Gastroesophageal sphincter (tissue), 4 donors: ENCODE measurements at regions not wholly inside any gene's neighbourhood (a gene's known extent, or its start where the extent isn't known, plus 50 kb on each side); places are given as distances from the start of the nearest gene placed in this dataset.

Experiments
- ATAC-seq: fragments of 150-250 bp; one replicate; pipeline ENCODE4 v1.9.1; 2016; ENCODE audit warnings: mild to moderate bottlenecking, moderate library complexity
- H3K27ac ChIP-seq, 4 donors: fragments of 200-600 bp; sonication (generic) in 3 of 4; 1 replicate in 3 of 4; 2 replicates in 1 of 4; pipeline ENCODE4 v1.5.1; 2016 to 2019
- H3K27me3 ChIP-seq: fragments of 200-600 bp; sonication (generic); one replicate; pipeline ENCODE4 v1.5.1; 2019
- H3K36me3 ChIP-seq, 2 donors: fragments of 200-600 bp; sonication (generic); one replicate each; pipeline ENCODE4 v1.5.1; 2019; ENCODE audit warnings: control low read depth in 1 of 2
- H3K4me1 ChIP-seq, 3 donors: fragments of 200-600 bp; sonication (generic); 1 replicate in 2 of 3; 2 replicates in 1 of 3; pipeline ENCODE4 v1.5.1; 2016 to 2019; ENCODE audit warnings: control low read depth in 2 of 3
- H3K4me3 ChIP-seq, 2 donors: fragments of 200-600 bp; sonication (generic); one replicate each; pipeline ENCODE4 v1.5.1; 2019; ENCODE audit warnings: mild to moderate bottlenecking in 1 of 2, moderate library complexity in 1 of 2
- H3K9me3 ChIP-seq, 3 donors: fragments of 200-600 bp; sonication (generic); one replicate each; pipeline ENCODE4 v1.5.1; 2017 to 2019; ENCODE audit warnings: control low read depth in 2 of 3
- EP300 ChIP-seq: sonication (generic); formaldehyde crosslinking; IDR thresholded peaks from one replicate; pipeline ENCODE4 v1.6.1; 2017; ENCODE audit warnings: antibody characterized with exemption, mild to moderate bottlenecking
- POLR2A ChIP-seq, 2 donors: fragments of 450-650 bp; IDR thresholded peaks; one replicate each; pipeline ENCODE4 v1.6.1; 2017; ENCODE audit warnings: antibody characterized with exemption in 2 of 2, mild to moderate bottlenecking in 2 of 2, moderate library complexity in 1 of 2
- POLR2AphosphoS5 ChIP-seq: sonication (generic); formaldehyde crosslinking; IDR thresholded peaks from one replicate; pipeline ENCODE4 v1.6.1; 2017; ENCODE audit warnings: antibody characterized with exemption
- WGBS, 2 donors: methylation state at CpG; one replicate each; pipeline ENCODE4 v1.1.5; 2018; ENCODE audit warnings: low coverage in 1 of 2; 5-methylcytosine and 5-hydroxymethylcytosine counted together
- TF ChIP-seq, protein P1 (sequence below), 4 experiments: fragments of 200-600 bp in 2 of 4; fragments of 450-650 bp in 2 of 4; sonication (generic) in 1 of 4; IDR thresholded peaks; one replicate each; pipeline ENCODE4 v1.5.1; 2017 to 2019; ENCODE audit warnings: antibody characterized with exemption in 4 of 4, mild to moderate bottlenecking in 2 of 4, moderate library complexity in 2 of 4

DNA sequence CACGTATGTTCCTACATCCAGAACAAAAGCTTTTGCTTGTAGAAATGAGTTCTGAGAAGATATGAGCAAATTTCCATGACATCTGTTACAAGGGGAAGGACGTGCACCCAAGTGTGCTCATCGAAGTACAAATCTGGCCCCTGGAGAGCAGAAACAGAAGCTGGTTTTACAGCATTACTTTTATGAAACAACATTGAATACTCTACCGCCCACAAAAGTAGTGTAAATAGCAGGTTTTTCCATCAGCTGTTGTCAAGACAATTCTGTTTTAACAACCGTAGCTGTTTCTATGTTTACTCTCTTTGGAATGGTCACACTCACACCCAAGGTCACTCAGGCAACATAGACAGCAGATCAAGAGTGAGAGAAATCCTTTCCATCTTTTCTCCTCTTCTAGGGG lies 114.2 kb upstream of the SSTR4 start:
- Histone ChIP-seq H3K9me3 (no peaks in the 10 kb centered on the region), H3K4me1 (no peaks in the 10 kb centered on the region), H3K27ac (no peak overlapping the region), H3K36me3 (no peaks in the 10 kb centered on the region), H3K4me3 (no peak overlapping the region), H3K27me3 (no peaks in the 10 kb centered on the region)
- ATAC-seq: no peak
- 65 to 81% methylated on average over 5 of the region's 5 CpGs for WGBS, 2 donors
- no peak for TF ChIP-seq POLR2AphosphoS5
- TF ChIP-seq POLR2A (IDR thresholded peaks at IDR 0.05): no peak
- TF ChIP-seq, protein P1, sequence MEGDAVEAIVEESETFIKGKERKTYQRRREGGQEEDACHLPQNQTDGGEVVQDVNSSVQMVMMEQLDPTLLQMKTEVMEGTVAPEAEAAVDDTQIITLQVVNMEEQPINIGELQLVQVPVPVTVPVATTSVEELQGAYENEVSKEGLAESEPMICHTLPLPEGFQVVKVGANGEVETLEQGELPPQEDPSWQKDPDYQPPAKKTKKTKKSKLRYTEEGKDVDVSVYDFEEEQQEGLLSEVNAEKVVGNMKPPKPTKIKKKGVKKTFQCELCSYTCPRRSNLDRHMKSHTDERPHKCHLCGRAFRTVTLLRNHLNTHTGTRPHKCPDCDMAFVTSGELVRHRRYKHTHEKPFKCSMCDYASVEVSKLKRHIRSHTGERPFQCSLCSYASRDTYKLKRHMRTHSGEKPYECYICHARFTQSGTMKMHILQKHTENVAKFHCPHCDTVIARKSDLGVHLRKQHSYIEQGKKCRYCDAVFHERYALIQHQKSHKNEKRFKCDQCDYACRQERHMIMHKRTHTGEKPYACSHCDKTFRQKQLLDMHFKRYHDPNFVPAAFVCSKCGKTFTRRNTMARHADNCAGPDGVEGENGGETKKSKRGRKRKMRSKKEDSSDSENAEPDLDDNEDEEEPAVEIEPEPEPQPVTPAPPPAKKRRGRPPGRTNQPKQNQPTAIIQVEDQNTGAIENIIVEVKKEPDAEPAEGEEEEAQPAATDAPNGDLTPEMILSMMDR (IDR thresholded peaks at IDR 0.05): no peak
- no peak for TF ChIP-seq EP300

DNA sequence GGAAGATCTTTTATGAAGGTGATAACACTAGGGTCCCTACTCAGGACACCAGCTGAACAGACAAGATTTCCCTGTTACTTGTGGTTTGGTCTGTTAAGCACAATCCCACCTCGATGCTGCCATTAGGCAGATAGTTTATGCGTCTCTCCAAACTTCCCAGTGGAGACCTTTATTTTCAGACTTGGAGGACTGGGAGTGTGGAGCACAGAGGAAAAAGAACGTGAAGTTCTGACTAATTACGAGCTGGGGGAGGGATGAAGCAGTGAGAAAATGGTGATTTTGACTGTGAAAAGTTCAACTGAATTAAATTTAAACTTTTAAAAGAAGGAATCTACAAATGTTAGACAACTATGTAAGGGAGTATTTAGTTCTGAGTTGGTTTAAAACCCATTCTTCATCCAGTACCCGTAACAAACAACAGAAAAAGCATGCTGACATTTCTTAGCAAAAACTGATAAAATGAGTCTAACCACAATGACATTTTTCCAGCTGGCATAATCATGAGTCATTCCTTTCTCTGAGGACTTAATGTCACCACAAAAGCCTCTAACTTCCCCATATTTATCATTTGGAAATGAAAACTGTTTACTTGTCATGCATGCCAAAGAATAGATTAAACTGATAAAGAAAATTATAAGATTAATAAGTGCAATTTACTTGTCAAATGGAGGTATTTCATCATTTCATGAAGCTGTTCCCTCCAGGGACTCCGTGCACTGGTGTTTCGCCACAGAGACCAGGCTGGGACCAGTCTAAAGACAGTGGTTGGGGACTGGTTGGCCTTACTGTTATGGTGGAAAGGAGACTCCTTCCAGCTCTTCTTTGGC lies 113.3 kb upstream of the SSTR4 start:
- H3K27ac ChIP-seq: no peak overlapping the region
- WGBS, 2 donors: 59 to 86% methylated on average over 5 to 6 of the region's 7 CpGs
- ATAC-seq: no peak
- H3K4me1 ChIP-seq: no peaks in the 10 kb centered on the region
- H3K27me3 ChIP-seq: no peaks in the 10 kb centered on the region
- no peaks in the 10 kb centered on the region for H3K9me3 ChIP-seq
- H3K36me3 ChIP-seq: no peaks in the 10 kb centered on the region
- TF ChIP-seq EP300 (no peak), POLR2A (IDR thresholded peaks at IDR 0.05) (no peak), POLR2AphosphoS5 (no peak)
- TF ChIP-seq, protein P1 (IDR thresholded peaks at IDR 0.05): no peak
- no peak overlapping the region for H3K4me3 ChIP-seq

DNA sequence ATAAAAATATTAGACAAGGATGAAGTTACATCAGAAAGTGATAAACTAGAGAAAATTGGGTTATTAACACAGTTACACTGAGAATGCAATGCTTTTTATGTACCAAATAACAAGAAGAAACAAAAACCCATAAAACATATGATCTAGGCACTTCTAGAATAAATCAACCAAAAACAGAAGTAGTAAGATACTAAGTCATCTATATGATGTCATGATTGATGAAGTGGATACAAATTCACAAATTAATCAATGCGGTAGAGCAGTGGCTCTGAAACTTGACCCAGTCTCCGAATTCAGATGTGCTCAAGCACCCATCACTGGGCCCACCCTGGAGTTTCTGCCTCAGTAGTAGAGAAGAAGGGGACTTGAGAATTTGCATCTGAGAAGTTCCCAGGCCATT lies 112.1 kb upstream of the SSTR4 start:
- Histone ChIP-seq H3K4me3 (no peak overlapping the region), H3K4me1 (no peaks in the 10 kb centered on the region), H3K27ac (no peak overlapping the region), H3K36me3 (no peaks in the 10 kb centered on the region), H3K9me3 (no peaks in the 10 kb centered on the region), H3K27me3 (no peaks in the 10 kb centered on the region)
- ATAC-seq: no peak
- WGBS, 2 donors: 86 to 100% methylated on average over 2 of the region's 2 CpGs
- TF ChIP-seq EP300 (no peak), POLR2A (IDR thresholded peaks at IDR 0.05) (no peak), POLR2AphosphoS5 (no peak)
- TF ChIP-seq, protein P1 (IDR thresholded peaks at IDR 0.05): no peak

DNA sequence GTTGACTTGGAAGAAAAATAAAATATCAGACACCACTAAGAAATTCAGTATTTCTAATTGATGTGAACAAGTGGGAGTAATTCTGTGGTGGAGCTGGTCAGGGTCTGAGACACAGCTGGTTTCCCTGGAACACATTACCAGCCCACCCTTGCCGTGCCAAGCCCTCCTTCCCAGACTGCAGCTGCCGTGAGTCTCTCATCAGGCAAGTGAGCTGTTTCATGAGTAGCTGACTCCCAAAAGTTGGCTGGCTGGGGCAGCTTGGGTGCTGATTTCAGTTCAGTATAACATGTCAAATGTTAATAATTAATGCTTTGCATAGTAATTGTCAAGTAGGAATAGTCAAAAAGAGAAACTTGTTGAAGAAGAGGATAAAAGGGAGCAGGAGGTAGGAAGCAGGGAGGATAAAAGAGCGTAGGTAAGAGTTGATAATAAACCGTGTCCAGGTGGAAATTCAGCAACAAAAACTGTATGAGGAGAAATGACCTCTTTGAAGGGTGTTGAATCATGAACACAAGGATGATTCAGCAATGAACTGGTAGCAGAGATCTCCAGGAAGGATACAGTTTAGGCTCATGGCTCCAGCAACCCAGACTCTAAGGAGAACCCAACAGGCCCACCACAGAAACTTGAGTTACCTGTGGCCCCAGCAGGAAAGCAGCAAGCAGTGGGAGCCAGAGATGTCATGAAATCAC lies 110.9 kb upstream of the SSTR4 start:
- H3K36me3 ChIP-seq: no peaks in the 10 kb centered on the region
- no peaks in the 10 kb centered on the region for H3K27me3 ChIP-seq
- no peaks in the 10 kb centered on the region for H3K9me3 ChIP-seq
- no peak for ATAC-seq
- no peak overlapping the region for H3K27ac ChIP-seq
- 60 to 87% methylated on average over 3 to 4 of the region's 4 CpGs for WGBS, 2 donors
- H3K4me1 ChIP-seq: no peaks in the 10 kb centered on the region
- H3K4me3 ChIP-seq: no peak overlapping the region
- TF ChIP-seq EP300: no peak
- TF ChIP-seq POLR2A (IDR thresholded peaks at IDR 0.05): no peak
- TF ChIP-seq, protein P1 (IDR thresholded peaks at IDR 0.05): no peak
